ENCODE measurements at regions not wholly inside any gene's neighbourhood (a gene's known extent, or its start where the extent isn't known, plus 50 kb on each side); places are given as distances from the start of the nearest gene placed in this dataset.

- intact Hi-C loops (cut with DNase I) = no loop called here
- WGBS (ENCODE audit: insufficient coverage, low coverage, low lambda C conversion rate, missing lambda C conversion rate) = 76% methylated on average over 4 of the region's 5 CpGs
- DNase-seq = no peak
- no peaks in the 10 kb centered on the region for H3K36me3 ChIP-seq
- no peak overlapping the region for H3K27ac ChIP-seq
- H3K4me1 ChIP-seq = no peaks in the 10 kb centered on the region
- no peak for ATAC-seq
- no peak overlapping the region for H3K4me3 ChIP-seq
- no peaks in the 10 kb centered on the region for H3K9me3 ChIP-seq
- no peaks in the 10 kb centered on the region for H3K27me3 ChIP-seq
- no peak for TF ChIP-seq POLR2A (IDR thresholded peaks at IDR 0.05)
- TF ChIP-seq, protein P1, sequence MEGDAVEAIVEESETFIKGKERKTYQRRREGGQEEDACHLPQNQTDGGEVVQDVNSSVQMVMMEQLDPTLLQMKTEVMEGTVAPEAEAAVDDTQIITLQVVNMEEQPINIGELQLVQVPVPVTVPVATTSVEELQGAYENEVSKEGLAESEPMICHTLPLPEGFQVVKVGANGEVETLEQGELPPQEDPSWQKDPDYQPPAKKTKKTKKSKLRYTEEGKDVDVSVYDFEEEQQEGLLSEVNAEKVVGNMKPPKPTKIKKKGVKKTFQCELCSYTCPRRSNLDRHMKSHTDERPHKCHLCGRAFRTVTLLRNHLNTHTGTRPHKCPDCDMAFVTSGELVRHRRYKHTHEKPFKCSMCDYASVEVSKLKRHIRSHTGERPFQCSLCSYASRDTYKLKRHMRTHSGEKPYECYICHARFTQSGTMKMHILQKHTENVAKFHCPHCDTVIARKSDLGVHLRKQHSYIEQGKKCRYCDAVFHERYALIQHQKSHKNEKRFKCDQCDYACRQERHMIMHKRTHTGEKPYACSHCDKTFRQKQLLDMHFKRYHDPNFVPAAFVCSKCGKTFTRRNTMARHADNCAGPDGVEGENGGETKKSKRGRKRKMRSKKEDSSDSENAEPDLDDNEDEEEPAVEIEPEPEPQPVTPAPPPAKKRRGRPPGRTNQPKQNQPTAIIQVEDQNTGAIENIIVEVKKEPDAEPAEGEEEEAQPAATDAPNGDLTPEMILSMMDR (IDR thresholded peaks at IDR 0.05) = no peak
These were observed 417.7 kb upstream of the GYPC start for GRCh38 chr2:126238251-126238650.

- TF ChIP-seq, protein P1 (IDR thresholded peaks at IDR 0.05) = no peak
- TF ChIP-seq POLR2A (IDR thresholded peaks at IDR 0.05) = no peak
- ATAC-seq = no peak
- intact Hi-C loops (cut with DNase I) = no loop called here
- Histone ChIP-seq H3K36me3 (no peaks in the 10 kb centered on the region), H3K9me3 (no peaks in the 10 kb centered on the region), H3K27me3 (no peaks in the 10 kb centered on the region), H3K4me1 (no peaks in the 10 kb centered on the region), H3K4me3 (no peak overlapping the region), H3K27ac (no peak overlapping the region)
- WGBS (ENCODE audit: insufficient coverage, low coverage, low lambda C conversion rate, missing lambda C conversion rate) = 57% methylated on average over 3 of the region's 5 CpGs
- DNase-seq = no peak
These were observed 416.5 kb upstream of the GYPC start for GRCh38 chr2:126239320-126239955.

DNA sequence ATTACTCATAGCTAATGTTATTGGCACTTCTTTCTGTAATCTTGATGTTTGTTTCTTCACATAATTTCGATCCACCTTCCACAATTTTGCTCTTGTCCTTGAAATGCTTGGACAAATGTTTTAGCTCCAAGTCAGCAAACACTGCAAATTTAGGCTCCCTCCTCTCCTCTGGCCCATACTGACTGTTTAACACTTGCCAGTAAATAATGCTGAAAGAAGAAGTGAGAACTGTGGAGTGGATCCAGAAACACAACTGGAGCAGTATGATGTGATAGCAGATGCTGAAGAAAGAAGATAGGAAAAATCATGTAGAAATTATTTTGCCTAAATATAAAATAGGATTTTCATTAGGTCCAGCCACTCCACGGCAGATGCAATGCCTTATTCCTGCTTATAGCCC, 415.0 kb upstream of the GYPC start:
- DNase-seq (no peak), ATAC-seq (no peak)
- 49% methylated on average over 2 of the region's 2 CpGs for WGBS (ENCODE audit: insufficient coverage, low coverage, low lambda C conversion rate, missing lambda C conversion rate)
- no peak overlapping the region for H3K4me3 ChIP-seq
- H3K27ac ChIP-seq = no peak overlapping the region
- TF ChIP-seq, protein P1 (IDR thresholded peaks at IDR 0.05) = no peak
- TF ChIP-seq POLR2A (IDR thresholded peaks at IDR 0.05) = no peak
- H3K9me3 ChIP-seq = no peaks in the 10 kb centered on the region
- intact Hi-C loops (cut with DNase I) = no loop called here
- no peaks in the 10 kb centered on the region for H3K36me3 ChIP-seq
- no peaks in the 10 kb centered on the region for H3K4me1 ChIP-seq
- H3K27me3 ChIP-seq = no peaks in the 10 kb centered on the region

GRCh38 chr2:126241411-126241810, 414.5 kb upstream of the GYPC start:
- intact Hi-C loops (cut with DNase I) = no loop called here
- Histone ChIP-seq H3K27ac (no peak overlapping the region), H3K27me3 (no peaks in the 10 kb centered on the region), H3K4me1 (no peaks in the 10 kb centered on the region), H3K4me3 (no peak overlapping the region), H3K36me3 (no peaks in the 10 kb centered on the region), H3K9me3 (no peaks in the 10 kb centered on the region)
- ATAC-seq (no peak), DNase-seq (no peak)
- 69% methylated on average over 4 of the region's 4 CpGs for WGBS (ENCODE audit: insufficient coverage, low coverage, low lambda C conversion rate, missing lambda C conversion rate)
- TF ChIP-seq, protein P1 (IDR thresholded peaks at IDR 0.05) = no peak
- TF ChIP-seq POLR2A (IDR thresholded peaks at IDR 0.05) = no peak

DNA sequence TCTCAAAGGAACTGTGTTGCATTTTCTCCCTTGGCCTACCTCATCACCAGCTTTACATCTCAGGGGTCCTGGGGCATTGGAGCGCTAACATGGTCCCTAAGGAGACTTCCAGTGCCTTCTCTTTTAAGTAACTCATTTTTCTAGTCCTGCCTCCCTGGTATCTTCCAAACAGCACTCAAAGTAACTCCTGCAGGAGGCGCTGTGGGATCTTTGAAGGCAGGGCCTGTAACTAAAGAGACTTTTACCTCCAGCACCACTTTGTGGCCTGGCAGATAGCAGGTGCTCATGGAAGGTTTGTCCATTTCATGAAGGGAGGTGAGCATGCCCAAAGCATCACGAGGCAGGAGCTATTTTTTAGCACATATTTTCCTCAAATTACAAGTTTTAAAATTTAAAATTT, 411.0 kb upstream of the GYPC start:
- no peaks in the 10 kb centered on the region for H3K4me1 ChIP-seq
- intact Hi-C loops (cut with DNase I) = no loop called here
- DNase-seq (peak in 2 of 3 donors; percentile 51 to 57), ATAC-seq (peak; percentile 58 to 83 (median 75))
- H3K36me3 ChIP-seq = no peaks in the 10 kb centered on the region
- no peak overlapping the region for H3K27ac ChIP-seq
- no peaks in the 10 kb centered on the region for H3K9me3 ChIP-seq
- H3K27me3 ChIP-seq = no peaks in the 10 kb centered on the region
- WGBS (ENCODE audit: insufficient coverage, low coverage, low lambda C conversion rate, missing lambda C conversion rate) = 46% methylated on average over 2 of the region's 3 CpGs
- no peak overlapping the region for H3K4me3 ChIP-seq
- TF ChIP-seq POLR2A (IDR thresholded peaks at IDR 0.05) = no peak
- TF ChIP-seq, protein P1 (IDR thresholded peaks at IDR 0.05) = peak; percentile 40 to 52 (median 45)

Measured in right lobe of liver (tissue), 6 donors.